Esophagus squamous epithelium (tissue), 5 donors: ENCODE measurements at regions not wholly inside any gene's neighbourhood (a gene's known extent, or its start where the extent isn't known, plus 50 kb on each side); places are given as distances from the start of the nearest gene placed in this dataset.

Experiments
- DNase-seq: peaks from one replicate; lab custom pipeline; 2025; lab: John Stamatoyannopoulos, UW
- H3K27ac ChIP-seq, 4 donors: fragments of 200-600 bp; sonication (generic); one replicate each; pipeline ENCODE4 v1.5.1; 2016 to 2019; ENCODE audit warnings: mild to moderate bottlenecking in 1 of 4
- H3K27me3 ChIP-seq, 4 donors: fragments of 200-600 bp; sonication (generic); 1 replicate in 3 of 4; 2 replicates in 1 of 4; pipeline versions ENCODE4 v1.5.1 to v1.6.0; 2017 to 2021; ENCODE audit warnings: antibody characterized with exemption in 1 of 4
- H3K36me3 ChIP-seq, 3 donors: fragments of 200-600 bp; sonication (generic); one replicate each; pipeline ENCODE4 v1.5.1; 2016 to 2019
- H3K4me1 ChIP-seq, 3 donors: fragments of 200-600 bp; sonication (generic); one replicate each; pipeline ENCODE4 v1.5.1; 2017 to 2019
- H3K4me3 ChIP-seq, 4 donors: fragments of 200-600 bp; sonication (generic); 1 replicate in 3 of 4; 2 replicates in 1 of 4; pipeline ENCODE4 v1.5.1; 2016 to 2019; ENCODE audit warnings: mild to moderate bottlenecking in 2 of 4, moderate library complexity in 1 of 4
- H3K9me3 ChIP-seq, 3 donors: fragments of 200-600 bp; sonication (generic); one replicate each; pipeline ENCODE4 v1.5.1; 2016 to 2019
- CTCF ChIP-seq, 6 experiments: fragments of 450-650 bp in 4 of 6; fragments of 200-600 bp in 2 of 6; sonication (generic) in 2 of 6; IDR thresholded peaks; one replicate each; pipeline ENCODE4 v1.5.1; 2016 to 2019; ENCODE audit warnings: antibody characterized with exemption in 6 of 6, mild to moderate bottlenecking in 4 of 6, moderate library complexity in 4 of 6
- POLR2A ChIP-seq, 4 donors: fragments of 450-650 bp; IDR thresholded peaks; one replicate each; pipeline ENCODE4 v1.6.1; 2017; ENCODE audit warnings: antibody characterized with exemption in 4 of 4, mild to moderate bottlenecking in 4 of 4, moderate library complexity in 3 of 4
- WGBS, 2 donors: methylation state at CpG; one replicate each; pipeline ENCODE4 v1.1.5; 2018; 5-methylcytosine and 5-hydroxymethylcytosine counted together
- intact Hi-C: fragments of 100-400 bp; cut with DNase I; formaldehyde crosslinking; loops from one replicate; pipeline ENCODE4 v1.15.0; 2022
- donor health status: DM: yes; HTN: yes; CAD: no.

GRCh38 chr5:109610581-109610980 is 79.1 kb upstream of the MAN2A1 start:
- intact Hi-C loops, result no loop called here
- no peak overlapping the region for H3K4me3 ChIP-seq
- 56 to 60% methylated on average over 3 of the region's 3 CpGs for WGBS, 2 donors
- no peak overlapping the region for H3K27ac ChIP-seq
- no peak for TF ChIP-seq POLR2A (IDR thresholded peaks at IDR 0.05)
- H3K9me3 ChIP-seq, result no peaks in the 10 kb centered on the region
- H3K27me3 ChIP-seq, result no peaks in the 10 kb centered on the region
- no peak for DNase-seq
- H3K4me1 ChIP-seq, result no peaks in the 10 kb centered on the region
- H3K36me3 ChIP-seq, result no peaks in the 10 kb centered on the region

DNA sequence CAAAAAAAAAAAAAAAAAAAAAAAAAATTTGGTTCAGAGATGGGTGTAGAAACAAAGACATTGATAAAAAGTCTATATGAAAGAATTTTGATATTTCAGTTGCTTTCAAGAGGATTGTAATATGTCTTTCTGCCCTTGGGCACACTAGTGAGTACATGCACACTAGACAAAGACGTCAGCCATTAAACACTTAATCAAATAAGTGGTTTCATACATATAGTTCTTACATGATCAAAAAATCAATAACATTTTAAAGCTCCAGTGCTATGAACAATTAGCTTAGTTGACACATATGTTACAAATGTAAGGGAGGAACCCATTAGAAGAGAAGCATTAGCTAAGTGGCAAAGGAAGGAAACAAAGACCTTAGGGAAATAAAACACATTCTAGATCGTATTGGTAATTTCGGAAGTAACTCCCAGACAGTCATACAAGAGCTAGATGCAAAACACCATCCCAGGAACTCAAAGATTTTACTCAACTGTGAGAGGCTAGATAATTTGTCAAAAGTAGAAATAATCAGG is 84.5 kb upstream of the MAN2A1 start:
- Histone ChIP-seq H3K36me3 (no peaks in the 10 kb centered on the region), H3K4me1 (no peaks in the 10 kb centered on the region), H3K9me3 (no peaks in the 10 kb centered on the region), H3K27me3 (no peaks in the 10 kb centered on the region), H3K27ac (no peak overlapping the region), H3K4me3 (no peak overlapping the region)
- no peak for DNase-seq
- WGBS, 2 donors, result 79 to 95% methylated on average over 3 of the region's 3 CpGs
- TF ChIP-seq CTCF (IDR thresholded peaks at IDR 0.05), result no peak
- no peak for TF ChIP-seq POLR2A (IDR thresholded peaks at IDR 0.05)
- intact Hi-C loops, result no loop called here

GRCh38 chr5:109604758-109605157 is 85.0 kb upstream of the MAN2A1 start:
- WGBS, 2 donors, result 88% methylated on average over 1 of the region's 1 CpG
- no peak for DNase-seq
- Histone ChIP-seq H3K9me3 (no peaks in the 10 kb centered on the region), H3K4me1 (no peaks in the 10 kb centered on the region), H3K27ac (no peak overlapping the region), H3K4me3 (no peak overlapping the region), H3K36me3 (no peaks in the 10 kb centered on the region), H3K27me3 (no peaks in the 10 kb centered on the region)
- TF ChIP-seq POLR2A (IDR thresholded peaks at IDR 0.05), result no peak
- TF ChIP-seq CTCF (IDR thresholded peaks at IDR 0.05), result no peak
- intact Hi-C loops, result no loop called here

GRCh38 chr5:109601736-109602135 is 88.0 kb upstream of the MAN2A1 start:
- 54 to 61% methylated on average over 3 of the region's 3 CpGs for WGBS, 2 donors
- Histone ChIP-seq H3K27me3 (no peaks in the 10 kb centered on the region), H3K9me3 (no peaks in the 10 kb centered on the region), H3K4me3 (no peak overlapping the region), H3K27ac (no peak overlapping the region), H3K36me3 (no peaks in the 10 kb centered on the region), H3K4me1 (no peaks in the 10 kb centered on the region)
- no peak for DNase-seq
- TF ChIP-seq POLR2A (IDR thresholded peaks at IDR 0.05) (no peak), CTCF (IDR thresholded peaks at IDR 0.05) (no peak)
- intact Hi-C loops, result no loop called here

- H3K27me3 ChIP-seq, result no peaks in the 10 kb centered on the region
- H3K4me3 ChIP-seq, result no peak overlapping the region
- H3K36me3 ChIP-seq, result no peaks in the 10 kb centered on the region
- 60 to 68% methylated on average over 4 of the region's 4 CpGs for WGBS, 2 donors
- H3K9me3 ChIP-seq, result no peaks in the 10 kb centered on the region
- TF ChIP-seq POLR2A (IDR thresholded peaks at IDR 0.05), result no peak
- no peak for TF ChIP-seq CTCF (IDR thresholded peaks at IDR 0.05)
- H3K27ac ChIP-seq, result no peak overlapping the region
- no peak for DNase-seq
- intact Hi-C loops, result no loop called here
- H3K4me1 ChIP-seq, result no peaks in the 10 kb centered on the region
These were observed 91.8 kb upstream of the MAN2A1 start for GRCh38 chr5:109597893-109598292.

DNA sequence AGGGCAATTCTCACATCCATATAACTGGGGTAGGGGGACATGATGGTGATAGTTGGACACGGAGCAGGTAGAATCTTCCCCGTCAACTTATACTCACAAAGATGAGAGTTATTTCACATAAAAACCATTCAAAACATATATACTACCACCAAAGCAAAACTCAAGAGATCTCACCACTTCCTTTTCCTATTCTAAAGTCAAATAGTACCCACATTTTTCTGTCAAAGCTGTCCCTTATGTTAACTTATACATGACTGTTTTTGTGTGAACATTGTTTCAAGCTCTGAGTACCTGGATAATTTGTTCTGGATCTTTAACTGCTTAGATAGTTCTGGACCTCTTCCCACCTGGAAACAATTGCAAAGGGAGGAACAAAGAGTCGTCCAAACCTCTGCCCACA is 95.5 kb upstream of the MAN2A1 start:
- 69 to 82% methylated on average over 3 of the region's 3 CpGs for WGBS, 2 donors
- TF ChIP-seq CTCF (IDR thresholded peaks at IDR 0.05), result no peak
- no peak for TF ChIP-seq POLR2A (IDR thresholded peaks at IDR 0.05)
- H3K4me3 ChIP-seq, result no peak overlapping the region

More for the DNA sequence above, 95.5 kb upstream of the MAN2A1 start:
- Histone ChIP-seq H3K4me1 (no peaks in the 10 kb centered on the region), H3K36me3 (no peaks in the 10 kb centered on the region), H3K9me3 (no peaks in the 10 kb centered on the region), H3K27ac (no peak overlapping the region), H3K27me3 (no peaks in the 10 kb centered on the region)
- DNase-seq, result no peak
- intact Hi-C loops, result no loop called here
